ENCODE measurements at regions not wholly inside any gene's neighbourhood (a gene's known extent, or its start where the extent isn't known, plus 50 kb on each side); places are given as distances from the start of the nearest gene placed in this dataset.

DNA sequence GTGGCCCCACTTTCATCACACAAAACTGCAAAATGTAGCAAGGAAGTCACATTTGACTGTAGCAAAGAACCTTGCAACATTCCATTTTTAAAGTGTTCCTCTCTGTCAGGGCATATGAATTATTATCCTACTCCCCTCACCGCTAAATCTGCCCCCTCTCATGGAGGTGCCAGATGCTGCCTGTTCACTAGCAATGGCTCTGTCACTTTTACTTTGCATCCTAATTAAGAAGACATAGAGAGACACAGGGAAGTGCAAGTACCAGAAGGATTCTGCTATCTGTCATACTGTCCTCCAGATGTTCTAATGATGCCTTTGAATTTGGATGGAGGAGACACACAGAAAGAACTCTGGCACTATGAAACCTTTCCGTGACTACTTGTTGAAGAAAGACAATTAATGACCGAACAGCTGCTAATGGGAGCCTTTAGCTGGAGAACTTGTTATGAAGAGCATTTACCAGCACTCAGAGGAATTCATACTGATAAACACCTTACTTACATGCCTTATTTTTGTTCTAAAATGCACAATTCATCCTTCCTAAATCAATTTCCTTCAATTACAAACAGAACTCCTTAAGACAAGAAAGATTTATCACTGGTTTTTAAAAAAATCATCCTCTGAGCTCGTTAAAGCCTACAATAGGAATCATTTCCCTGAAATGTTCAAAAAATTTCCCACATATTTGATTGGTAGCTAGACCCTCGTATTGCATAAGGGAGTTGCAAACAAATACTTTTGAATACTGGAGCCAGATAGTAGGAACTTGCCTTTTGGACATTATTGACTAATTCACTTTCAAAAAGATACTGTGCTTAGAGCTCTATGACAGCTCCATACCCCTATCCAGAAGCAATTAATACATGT is 292.6 kb downstream of the UBE3D start:
- H3K36me3 ChIP-seq = no peaks in the 10 kb centered on the region
- DNase-seq = no peak
- H3K27ac ChIP-seq = no peak overlapping the region
- 52 to 75% methylated on average over 5 of the region's 5 CpGs for WGBS, 2 donors
- TF ChIP-seq POLR2A (IDR thresholded peaks at IDR 0.05) = no peak
- ATAC-seq (ENCODE audit: low FRiP score in 2 of 2) = no peak
- no peaks in the 10 kb centered on the region for H3K4me1 ChIP-seq
- H3K9me3 ChIP-seq = no peaks in the 10 kb centered on the region
- no peaks in the 10 kb centered on the region for H3K27me3 ChIP-seq
- H3K4me3 ChIP-seq = no peak overlapping the region

DNA sequence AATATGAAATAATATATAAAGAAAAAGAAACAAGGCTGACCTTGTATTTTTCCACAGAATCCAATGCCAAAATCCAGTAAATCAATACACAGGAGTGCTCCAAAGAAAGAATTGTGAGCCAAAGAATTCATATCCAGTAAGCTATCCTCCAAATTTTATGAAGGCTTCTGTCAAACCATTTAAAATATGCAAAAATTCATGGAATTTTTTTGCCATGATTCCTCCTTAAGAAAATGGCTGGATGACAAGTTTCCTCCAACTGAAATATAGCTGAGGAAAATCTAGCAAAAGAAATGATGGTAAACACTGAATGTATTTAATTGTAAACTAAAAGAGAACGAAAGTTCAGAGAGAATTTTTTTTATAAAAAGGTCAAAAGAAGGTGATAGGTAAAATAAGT is 290.3 kb downstream of the UBE3D start:
- Histone ChIP-seq H3K27me3 (no peaks in the 10 kb centered on the region), H3K4me3 (no peak overlapping the region), H3K27ac (no peak overlapping the region), H3K4me1 (no peaks in the 10 kb centered on the region), H3K9me3 (no peaks in the 10 kb centered on the region), H3K36me3 (no peaks in the 10 kb centered on the region)
- WGBS, 2 donors = 71 to 75% methylated on average over 1 of the region's 1 CpG
- no peak for TF ChIP-seq POLR2A (IDR thresholded peaks at IDR 0.05)
- TF ChIP-seq EP300 (IDR thresholded peaks at IDR 0.05) = no peak
- TF ChIP-seq, protein P1, sequence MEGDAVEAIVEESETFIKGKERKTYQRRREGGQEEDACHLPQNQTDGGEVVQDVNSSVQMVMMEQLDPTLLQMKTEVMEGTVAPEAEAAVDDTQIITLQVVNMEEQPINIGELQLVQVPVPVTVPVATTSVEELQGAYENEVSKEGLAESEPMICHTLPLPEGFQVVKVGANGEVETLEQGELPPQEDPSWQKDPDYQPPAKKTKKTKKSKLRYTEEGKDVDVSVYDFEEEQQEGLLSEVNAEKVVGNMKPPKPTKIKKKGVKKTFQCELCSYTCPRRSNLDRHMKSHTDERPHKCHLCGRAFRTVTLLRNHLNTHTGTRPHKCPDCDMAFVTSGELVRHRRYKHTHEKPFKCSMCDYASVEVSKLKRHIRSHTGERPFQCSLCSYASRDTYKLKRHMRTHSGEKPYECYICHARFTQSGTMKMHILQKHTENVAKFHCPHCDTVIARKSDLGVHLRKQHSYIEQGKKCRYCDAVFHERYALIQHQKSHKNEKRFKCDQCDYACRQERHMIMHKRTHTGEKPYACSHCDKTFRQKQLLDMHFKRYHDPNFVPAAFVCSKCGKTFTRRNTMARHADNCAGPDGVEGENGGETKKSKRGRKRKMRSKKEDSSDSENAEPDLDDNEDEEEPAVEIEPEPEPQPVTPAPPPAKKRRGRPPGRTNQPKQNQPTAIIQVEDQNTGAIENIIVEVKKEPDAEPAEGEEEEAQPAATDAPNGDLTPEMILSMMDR (IDR thresholded peaks at IDR 0.05) = no peak
- TF ChIP-seq POLR2AphosphoS5 (IDR thresholded peaks at IDR 0.05) = no peak
- ATAC-seq (ENCODE audit: low FRiP score in 2 of 2) (no peak), DNase-seq (no peak)

DNA sequence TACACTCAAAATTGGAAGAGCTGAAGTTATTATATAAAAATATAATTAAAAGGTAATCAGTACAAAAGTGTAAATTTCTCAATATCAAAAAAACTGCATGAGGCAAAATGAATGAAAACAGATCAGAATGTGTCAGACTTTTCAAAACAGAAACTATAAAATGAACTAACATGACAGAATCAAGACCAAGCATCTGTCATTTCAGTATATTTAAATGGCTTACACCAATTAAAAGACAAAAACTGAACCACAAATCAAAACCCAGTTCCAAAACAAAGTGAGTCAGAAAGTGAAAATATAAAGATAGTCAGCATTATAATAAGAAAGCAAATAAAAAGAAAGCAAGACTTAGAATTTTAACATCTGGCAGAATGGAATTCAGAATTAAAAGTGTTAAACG is 289.7 kb downstream of the UBE3D start:
- H3K27ac ChIP-seq = no peak overlapping the region
- no peak for DNase-seq

DNA sequence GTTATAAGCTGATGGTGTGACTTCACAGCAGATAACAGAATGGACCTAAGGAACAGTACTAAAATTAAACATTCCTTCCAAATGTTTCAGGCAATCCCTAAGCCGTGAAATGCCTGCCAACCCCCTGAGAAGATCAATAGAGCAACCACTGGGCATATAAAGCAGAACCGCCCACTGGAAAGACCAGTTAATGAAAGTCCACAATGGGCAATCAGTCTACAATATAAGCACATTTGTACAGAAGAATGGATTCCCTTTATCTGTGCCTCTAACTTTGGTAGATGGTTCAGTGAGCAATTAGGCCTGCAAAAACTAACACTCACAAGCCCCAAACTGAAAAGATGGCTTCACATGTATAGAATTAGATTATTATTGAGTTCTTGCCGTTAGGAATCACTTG is 286.6 kb downstream of the UBE3D start:
- H3K27ac ChIP-seq = no peak overlapping the region
- H3K27me3 ChIP-seq = no peaks in the 10 kb centered on the region
- H3K9me3 ChIP-seq = no peaks in the 10 kb centered on the region
- no peak for ATAC-seq (ENCODE audit: low FRiP score in 2 of 2)
- H3K4me1 ChIP-seq = no peaks in the 10 kb centered on the region
- DNase-seq = no peak
- 78 to 84% methylated on average over 3 of the region's 3 CpGs for WGBS, 2 donors
- TF ChIP-seq, protein P1 (IDR thresholded peaks at IDR 0.05) = no peak
- TF ChIP-seq POLR2A (IDR thresholded peaks at IDR 0.05) (no peak), EP300 (IDR thresholded peaks at IDR 0.05) (no peak), POLR2AphosphoS5 (IDR thresholded peaks at IDR 0.05) (no peak)
- no peak overlapping the region for H3K4me3 ChIP-seq
- H3K36me3 ChIP-seq = no peaks in the 10 kb centered on the region

More for the DNA sequence above, 289.7 kb downstream of the UBE3D start:
- Histone ChIP-seq H3K36me3 (no peaks in the 10 kb centered on the region), H3K4me1 (no peaks in the 10 kb centered on the region), H3K4me3 (no peak overlapping the region), H3K9me3 (no peaks in the 10 kb centered on the region), H3K27me3 (no peaks in the 10 kb centered on the region)
- no peak for ATAC-seq (ENCODE audit: low FRiP score in 2 of 2)
- 76 to 78% methylated on average over 1 of the region's 1 CpG for WGBS, 2 donors
- TF ChIP-seq EP300 (IDR thresholded peaks at IDR 0.05) (no peak), POLR2AphosphoS5 (IDR thresholded peaks at IDR 0.05) (no peak), POLR2A (IDR thresholded peaks at IDR 0.05) (no peak)
- TF ChIP-seq, protein P1 (IDR thresholded peaks at IDR 0.05) = no peak

DNA sequence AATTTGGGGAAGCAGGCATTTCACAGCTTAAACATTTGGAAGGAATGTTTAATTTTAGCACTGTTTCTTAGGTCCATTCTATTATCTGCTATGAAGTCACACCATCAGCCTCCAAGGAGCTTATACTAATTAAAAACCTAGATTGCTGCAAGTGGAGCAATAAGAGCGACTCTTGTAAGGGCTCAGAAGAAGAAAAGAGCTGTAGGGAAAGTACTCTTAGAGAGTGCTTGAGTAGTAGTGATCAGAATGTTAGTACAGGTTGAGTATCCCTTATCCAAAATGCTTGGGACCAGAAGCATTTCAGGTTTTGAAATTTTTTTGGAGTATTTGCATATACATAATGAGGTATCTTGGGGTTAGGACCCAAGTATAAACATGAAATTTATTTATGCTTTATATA is 285.3 kb downstream of the UBE3D start:
- Histone ChIP-seq H3K27ac (no peak overlapping the region), H3K4me1 (no peaks in the 10 kb centered on the region), H3K27me3 (no peaks in the 10 kb centered on the region), H3K9me3 (no peaks in the 10 kb centered on the region), H3K36me3 (no peaks in the 10 kb centered on the region), H3K4me3 (no peak overlapping the region)
- 32 to 45% methylated on average over 1 of the region's 1 CpG for WGBS, 2 donors
- DNase-seq (no peak), ATAC-seq (ENCODE audit: low FRiP score in 2 of 2) (no peak)
- TF ChIP-seq, protein P1 (IDR thresholded peaks at IDR 0.05) = no peak
- TF ChIP-seq POLR2A (IDR thresholded peaks at IDR 0.05) (no peak), EP300 (IDR thresholded peaks at IDR 0.05) (no peak), POLR2AphosphoS5 (IDR thresholded peaks at IDR 0.05) (no peak)
